CD8-positive, alpha-beta memory T cell (primary cell): ENCODE measurements at regions not wholly inside any gene's neighbourhood (a gene's known extent, or its start where the extent isn't known, plus 50 kb on each side); places are given as distances from the start of the nearest gene placed in this dataset.

ENCODE experiments used
- CTCF ChIA-PET: fragments of 350-600 bp; sonication (Branson Sonifier 250); formaldehyde crosslinking; loops from one replicate; lab custom pipeline; 2021; ENCODE audit warnings: antibody characterized with exemption; lab: Charles Lee
- POLR2A ChIA-PET: fragments of 350-600 bp; sonication (Branson Sonifier 250); formaldehyde crosslinking; loops from one replicate; lab custom pipeline; 2021; ENCODE audit warnings: antibody characterized with exemption; lab: Charles Lee
- DNase-seq, 5 donors: peaks; one replicate each; pipeline versions ENCODE4 v3.0.0 to v3.0.0-alpha.2; 2020 to 2022; ENCODE audit warnings: mixed read lengths in 1 of 5
- H3K27ac ChIP-seq: one replicate; pipeline ENCODE4 v1.7.0; 2013; ENCODE audit warnings: low read depth, mild to moderate bottlenecking, low read length, moderate library complexity
- H3K27me3 ChIP-seq: 2 replicates; pipeline ENCODE4 v1.7.0; 2013; ENCODE audit warnings: low read length, mild to moderate bottlenecking; ENCODE audit not compliant: insufficient read depth, poor library complexity, severe bottlenecking
- H3K36me3 ChIP-seq: 2 replicates; pipeline ENCODE4 v1.7.0; 2013; ENCODE audit warnings: mild to moderate bottlenecking, low read length, moderate library complexity; ENCODE audit not compliant: insufficient read depth
- H3K4me1 ChIP-seq: 2 replicates; pipeline ENCODE4 v1.7.0; 2013; ENCODE audit warnings: mild to moderate bottlenecking, low read length, moderate library complexity; ENCODE audit not compliant: insufficient read depth
- H3K4me3 ChIP-seq: 2 replicates; pipeline ENCODE4 v1.7.0; 2013; ENCODE audit warnings: mild to moderate bottlenecking, low read length
- H3K9me3 ChIP-seq: 2 replicates; pipeline ENCODE4 v1.7.0; 2013; ENCODE audit warnings: mild to moderate bottlenecking, low read length
- H3K27ac Mint-ChIP-seq, 8 donors: one replicate each; pipeline ENCODE4 v1.8.0; 2020 to 2021; ENCODE audit warnings: mixed read lengths in 8 of 8, mild to moderate bottlenecking in 6 of 8, inconsistent platforms in 3 of 8, moderate library complexity in 3 of 8
- H3K27me3 Mint-ChIP-seq, 2 donors: one replicate each; pipeline ENCODE4 v1.8.0; 2020 to 2021; ENCODE audit warnings: mixed read lengths in 2 of 2, mild to moderate bottlenecking in 1 of 2, moderate library complexity in 1 of 2
- H3K36me3 Mint-ChIP-seq, 3 donors: one replicate each; pipeline ENCODE4 v1.8.0; 2020 to 2021; ENCODE audit warnings: mixed read lengths in 3 of 3, inconsistent platforms in 1 of 3, mild to moderate bottlenecking in 1 of 3
- H3K4me1 Mint-ChIP-seq, 3 donors: one replicate each; pipeline ENCODE4 v1.8.0; 2020 to 2021; ENCODE audit warnings: mixed read lengths in 3 of 3, inconsistent platforms in 1 of 3, mild to moderate bottlenecking in 1 of 3
- H3K4me3 Mint-ChIP-seq, 7 donors: one replicate each; pipeline ENCODE4 v1.8.0; 2020 to 2021; ENCODE audit warnings: mixed read lengths in 7 of 7, mild to moderate bottlenecking in 6 of 7, moderate library complexity in 4 of 7, inconsistent platforms in 2 of 7
- H3K9me3 Mint-ChIP-seq, 5 donors: one replicate each; pipeline ENCODE4 v1.8.0; 2020 to 2022; ENCODE audit warnings: mixed read lengths in 5 of 5, mild to moderate bottlenecking in 3 of 5, moderate library complexity in 2 of 5, inconsistent platforms in 1 of 5

DNA sequence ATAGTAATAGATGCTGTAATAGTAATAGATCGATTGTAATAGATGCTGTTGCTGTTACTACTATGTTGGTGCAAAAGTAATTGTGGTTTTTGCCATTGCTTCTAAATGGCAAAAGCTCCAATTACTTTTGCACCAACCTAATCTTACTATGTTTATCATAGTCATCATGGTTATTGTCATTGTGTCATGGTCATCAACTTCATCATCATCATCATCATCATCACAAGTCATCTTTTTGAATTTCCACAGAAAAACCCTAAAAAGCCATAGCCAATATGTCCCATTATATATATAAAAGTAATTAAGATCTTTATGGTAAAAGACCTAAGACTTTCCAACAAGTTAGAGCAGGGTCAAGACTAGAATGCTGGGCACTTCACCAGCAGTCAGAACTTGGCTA lies 435.1 kb upstream of the MARCKS start:
- POLR2A ChIA-PET, result no interaction called here
- no peak overlapping the region for H3K4me3 Mint-ChIP-seq

DNA sequence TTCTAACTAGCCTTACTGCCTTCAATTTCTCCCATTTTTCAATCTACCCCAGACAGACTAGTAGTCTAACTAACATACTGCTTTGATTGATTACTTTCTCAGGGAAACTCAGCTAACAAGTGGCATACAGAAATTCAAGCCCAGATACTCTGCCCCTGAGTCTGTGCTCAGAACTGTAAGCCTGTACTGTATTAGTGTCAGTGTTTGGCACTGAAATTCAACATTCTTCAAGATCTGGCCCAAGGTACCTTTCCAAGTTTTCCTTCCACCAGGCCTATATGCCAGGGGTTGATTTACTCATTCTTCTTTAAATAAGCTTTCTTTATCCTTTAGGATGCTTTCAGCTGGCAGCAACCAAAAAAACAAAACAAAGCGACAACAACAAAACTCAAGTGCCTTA lies 433.2 kb upstream of the MARCKS start:
- peaks cover 0 to 4% of the 10 kb centered on the region in 2 donors for H3K27me3 Mint-ChIP-seq
- Histone ChIP-seq H3K27ac (no peak overlapping the region), H3K27me3 (no peaks in the 10 kb centered on the region), H3K9me3 (no peaks in the 10 kb centered on the region), H3K4me3 (no peak overlapping the region), H3K36me3 (no peaks in the 10 kb centered on the region), H3K4me1 (no peaks in the 10 kb centered on the region)
- H3K9me3 Mint-ChIP-seq, result peaks cover 0 to 7% (median 0%) of the 10 kb centered on the region in 5 donors
- no peak for DNase-seq
- no peaks in the 10 kb centered on the region for H3K4me1 Mint-ChIP-seq
- ChIA-PET POLR2A (no interaction called here), CTCF (no interaction called here)
- H3K36me3 Mint-ChIP-seq, result no peaks in the 10 kb centered on the region
- H3K27ac Mint-ChIP-seq, result no peak overlapping the region
- no peak overlapping the region for H3K4me3 Mint-ChIP-seq

More for the DNA sequence above, 435.1 kb upstream of the MARCKS start:
- Histone ChIP-seq H3K27ac (no peak overlapping the region), H3K4me1 (no peaks in the 10 kb centered on the region), H3K4me3 (no peak overlapping the region), H3K9me3 (no peaks in the 10 kb centered on the region), H3K36me3 (no peaks in the 10 kb centered on the region), H3K27me3 (no peaks in the 10 kb centered on the region)
- Mint-ChIP-seq H3K27me3 (peaks cover 0 to 4% of the 10 kb centered on the region in 2 donors), H3K36me3 (no peaks in the 10 kb centered on the region), H3K27ac (no peak overlapping the region), H3K4me1 (no peaks in the 10 kb centered on the region), H3K9me3 (peaks cover 0 to 5% (median 0%) of the 10 kb centered on the region in 5 donors)
- no peak for DNase-seq
- CTCF ChIA-PET, result no interaction called here

DNA sequence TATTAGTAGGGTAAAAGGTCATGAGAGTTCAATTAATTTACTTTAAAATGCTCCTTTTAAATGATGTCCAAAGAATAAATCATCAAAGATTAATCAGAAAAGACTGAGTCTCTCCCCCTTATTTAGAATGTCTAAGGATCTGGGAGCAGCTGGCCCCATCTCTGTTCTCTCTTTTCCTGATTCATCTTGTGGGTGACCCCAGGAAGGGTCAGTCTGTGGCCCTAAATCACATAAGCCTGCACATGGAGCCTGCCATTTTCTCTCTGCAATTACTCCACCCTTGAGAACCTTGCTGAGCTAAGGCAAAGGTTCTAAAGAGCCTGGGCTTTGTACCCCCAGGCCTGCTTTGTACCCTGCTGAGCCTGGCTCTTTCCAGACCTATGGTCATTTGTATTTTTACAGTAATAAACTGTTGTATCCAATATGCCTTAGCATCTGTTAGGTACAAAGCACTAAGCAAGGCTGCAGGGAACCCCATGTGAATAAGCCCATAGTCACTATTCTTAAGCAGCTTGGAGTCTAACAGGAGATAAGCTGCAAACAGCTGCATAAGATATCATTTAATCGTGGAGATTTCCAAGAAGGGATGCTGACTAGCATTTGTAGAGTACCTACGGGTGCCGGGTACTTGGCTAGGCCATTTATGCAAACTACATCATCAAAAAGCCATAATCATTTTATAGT lies 431.0 kb upstream of the MARCKS start:
- CTCF ChIA-PET, result no interaction called here
- H3K27ac ChIP-seq, result no peak overlapping the region
- H3K9me3 Mint-ChIP-seq, result peaks cover 0 to 5% (median 0%) of the 10 kb centered on the region in 5 donors
- no peaks in the 10 kb centered on the region for H3K9me3 ChIP-seq
- H3K4me1 ChIP-seq, result no peaks in the 10 kb centered on the region
- H3K27me3 ChIP-seq, result no peaks in the 10 kb centered on the region
- no peaks in the 10 kb centered on the region for H3K4me1 Mint-ChIP-seq
- peaks cover 0 to 4% of the 10 kb centered on the region in 2 donors for H3K27me3 Mint-ChIP-seq
- H3K4me3 ChIP-seq, result no peak overlapping the region
- no peak overlapping the region for H3K4me3 Mint-ChIP-seq
- H3K27ac Mint-ChIP-seq, result no peak overlapping the region
- POLR2A ChIA-PET, result no interaction called here
- H3K36me3 ChIP-seq, result no peaks in the 10 kb centered on the region
- H3K36me3 Mint-ChIP-seq, result no peaks in the 10 kb centered on the region
- no peak for DNase-seq

DNA sequence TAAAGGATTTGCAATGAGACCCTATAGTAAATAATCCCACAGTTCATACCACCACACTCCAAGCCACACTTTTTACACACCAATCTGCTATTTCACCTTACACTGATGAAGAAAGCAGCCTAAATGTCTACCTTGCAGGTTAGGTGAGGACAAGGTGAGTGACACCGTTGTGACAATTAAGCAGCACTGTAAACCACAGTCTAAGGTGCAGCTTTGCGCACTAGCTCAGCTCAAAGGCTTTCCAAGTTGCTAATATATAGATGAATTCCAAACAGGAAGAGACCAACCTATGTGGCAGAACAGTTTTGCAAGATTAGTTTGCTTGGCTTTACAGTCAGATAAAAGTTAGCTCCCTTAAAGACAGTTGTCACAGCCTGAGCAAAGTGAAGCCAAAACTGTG lies 429.5 kb upstream of the MARCKS start:
- no peak overlapping the region for H3K27ac Mint-ChIP-seq
- peaks cover 0 to 4% of the 10 kb centered on the region in 2 donors for H3K27me3 Mint-ChIP-seq
- no peaks in the 10 kb centered on the region for H3K4me1 ChIP-seq
- H3K4me1 Mint-ChIP-seq, result no peaks in the 10 kb centered on the region
- no peaks in the 10 kb centered on the region for H3K27me3 ChIP-seq
- no peak overlapping the region for H3K4me3 ChIP-seq
- H3K9me3 Mint-ChIP-seq, result peaks cover 0 to 5% (median 0%) of the 10 kb centered on the region in 5 donors
- no peaks in the 10 kb centered on the region for H3K36me3 ChIP-seq
- ChIA-PET POLR2A (no interaction called here), CTCF (no interaction called here)
- no peak for DNase-seq
- no peak overlapping the region for H3K27ac ChIP-seq
- no peak overlapping the region for H3K4me3 Mint-ChIP-seq
- H3K9me3 ChIP-seq, result no peaks in the 10 kb centered on the region
- H3K36me3 Mint-ChIP-seq, result no peaks in the 10 kb centered on the region

DNA sequence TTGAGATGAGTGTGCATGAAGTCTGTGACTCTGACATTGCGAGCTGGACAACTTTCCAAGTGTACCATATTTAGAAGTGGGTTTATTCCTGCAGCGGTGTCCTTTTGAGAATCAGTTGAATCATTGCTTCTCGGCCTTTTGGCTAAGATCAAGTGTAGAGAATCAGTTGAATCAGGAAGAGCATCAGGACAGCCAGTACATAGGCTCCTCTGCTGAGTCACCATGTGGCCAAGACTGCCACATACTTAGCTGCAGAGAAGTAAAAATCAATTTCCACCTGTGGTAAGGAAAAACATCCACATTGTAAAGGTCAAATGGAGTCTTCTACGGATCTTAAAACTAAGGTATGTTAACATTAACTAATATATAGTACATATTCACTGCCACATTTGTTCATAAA lies 428.4 kb upstream of the MARCKS start:
- POLR2A ChIA-PET, result no interaction called here
- H3K9me3 Mint-ChIP-seq, result peaks cover 0 to 5% (median 0%) of the 10 kb centered on the region in 5 donors
- CTCF ChIA-PET, result no interaction called here

DNA sequence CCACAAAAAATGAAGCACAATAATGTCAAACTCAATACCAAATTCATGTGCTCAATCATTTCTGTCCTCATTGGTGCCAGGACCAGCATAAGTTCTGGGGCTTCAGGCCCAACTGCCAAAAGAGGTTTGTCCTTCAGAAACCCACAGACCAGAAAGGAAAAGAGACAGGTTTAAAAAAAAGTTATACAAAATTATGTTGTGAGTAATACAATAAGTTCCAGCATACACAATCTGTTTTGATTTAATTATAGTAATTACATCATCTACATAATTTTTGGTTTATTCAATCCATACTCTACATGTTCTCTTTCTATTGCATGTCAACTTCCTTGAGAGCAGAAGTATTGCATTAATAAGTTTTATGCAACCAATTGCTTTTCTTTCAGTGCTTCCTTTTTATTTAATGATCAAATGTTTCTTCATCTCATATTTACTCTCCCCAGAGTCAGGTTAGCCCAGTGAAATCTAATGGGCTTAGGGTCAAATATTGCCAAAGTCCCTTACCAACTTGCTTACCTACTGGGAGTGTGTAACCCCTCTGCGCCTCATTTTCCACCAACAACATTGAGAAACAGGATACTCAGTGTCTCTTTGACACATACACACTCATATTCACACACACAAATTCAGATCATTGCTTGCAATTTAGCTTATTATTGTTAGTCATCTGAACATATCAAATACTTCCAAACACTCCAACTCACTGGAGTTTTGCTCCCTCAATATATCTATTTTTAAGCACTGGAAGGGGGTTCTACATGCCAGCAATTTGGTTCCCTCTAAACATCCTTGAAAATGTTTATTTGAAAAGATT lies 424.4 kb upstream of the MARCKS start:
- no peak overlapping the region for H3K4me3 ChIP-seq
- H3K27ac ChIP-seq, result no peak overlapping the region
- Mint-ChIP-seq H3K36me3 (no peaks in the 10 kb centered on the region), H3K27ac (no peak overlapping the region), H3K4me1 (no peaks in the 10 kb centered on the region), H3K27me3 (no peaks in the 10 kb centered on the region), H3K9me3 (peaks cover 0 to 2% (median 0%) of the 10 kb centered on the region in 5 donors), H3K4me3 (no peak overlapping the region)
- H3K9me3 ChIP-seq, result no peaks in the 10 kb centered on the region
- DNase-seq, result no peak
- CTCF ChIA-PET, result no interaction called here
- POLR2A ChIA-PET, result no interaction called here
- H3K36me3 ChIP-seq, result no peaks in the 10 kb centered on the region
- H3K27me3 ChIP-seq, result no peaks in the 10 kb centered on the region
- no peaks in the 10 kb centered on the region for H3K4me1 ChIP-seq

More for the DNA sequence above, 428.4 kb upstream of the MARCKS start:
- Mint-ChIP-seq H3K27ac (no peak overlapping the region), H3K4me3 (no peak overlapping the region), H3K36me3 (no peaks in the 10 kb centered on the region), H3K4me1 (no peaks in the 10 kb centered on the region), H3K27me3 (peaks cover 0 to 4% of the 10 kb centered on the region in 2 donors)
- no peak for DNase-seq
- H3K27ac ChIP-seq, result no peak overlapping the region
- no peaks in the 10 kb centered on the region for H3K9me3 ChIP-seq
- H3K36me3 ChIP-seq, result no peaks in the 10 kb centered on the region
- H3K27me3 ChIP-seq, result no peaks in the 10 kb centered on the region
- H3K4me1 ChIP-seq, result no peaks in the 10 kb centered on the region
- H3K4me3 ChIP-seq, result no peak overlapping the region

DNA sequence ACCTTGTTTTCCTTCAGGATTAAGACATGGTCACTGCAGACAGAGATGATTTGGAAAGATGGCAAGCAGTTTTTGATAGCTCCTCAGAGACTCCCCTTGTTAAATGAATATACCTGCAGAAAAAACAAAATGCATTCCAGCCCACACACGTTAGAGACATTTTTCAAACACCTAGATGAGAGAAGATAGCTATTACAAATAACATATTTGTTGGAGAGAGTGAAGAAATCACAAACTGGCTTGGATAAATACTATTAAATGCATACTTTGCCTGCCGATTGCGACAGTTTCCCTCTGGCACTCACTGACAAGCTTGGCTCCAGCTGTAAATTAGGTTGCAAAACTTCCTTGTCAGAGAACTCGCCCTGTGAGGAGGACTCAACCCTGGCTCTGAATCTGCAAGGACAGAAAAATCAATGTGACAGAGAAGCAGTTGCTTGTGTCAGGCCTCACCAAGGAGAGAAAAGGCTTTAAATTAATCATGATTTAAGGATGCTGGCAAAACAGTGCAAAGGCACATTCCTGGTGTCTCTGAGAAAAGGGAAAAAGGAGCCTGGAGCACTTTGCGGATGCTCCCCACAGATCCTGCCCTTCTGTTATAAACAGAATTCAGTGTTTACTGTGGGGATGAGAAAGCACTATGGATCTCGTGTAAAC lies 423.7 kb upstream of the MARCKS start:
- no peaks in the 10 kb centered on the region for H3K4me1 Mint-ChIP-seq
- no peaks in the 10 kb centered on the region for H3K36me3 Mint-ChIP-seq
- no peaks in the 10 kb centered on the region for H3K27me3 ChIP-seq
- DNase-seq, result no peak
- CTCF ChIA-PET, result no interaction called here
- H3K27ac Mint-ChIP-seq, result no peak overlapping the region
- H3K27ac ChIP-seq, result no peak overlapping the region
- H3K4me1 ChIP-seq, result no peaks in the 10 kb centered on the region
- POLR2A ChIA-PET, result no interaction called here
- H3K9me3 Mint-ChIP-seq, result peaks cover 0 to 2% (median 0%) of the 10 kb centered on the region in 5 donors
- no peak overlapping the region for H3K4me3 ChIP-seq
- H3K27me3 Mint-ChIP-seq, result no peaks in the 10 kb centered on the region
- H3K4me3 Mint-ChIP-seq, result no peak overlapping the region
- no peaks in the 10 kb centered on the region for H3K36me3 ChIP-seq
- H3K9me3 ChIP-seq, result no peaks in the 10 kb centered on the region

DNA sequence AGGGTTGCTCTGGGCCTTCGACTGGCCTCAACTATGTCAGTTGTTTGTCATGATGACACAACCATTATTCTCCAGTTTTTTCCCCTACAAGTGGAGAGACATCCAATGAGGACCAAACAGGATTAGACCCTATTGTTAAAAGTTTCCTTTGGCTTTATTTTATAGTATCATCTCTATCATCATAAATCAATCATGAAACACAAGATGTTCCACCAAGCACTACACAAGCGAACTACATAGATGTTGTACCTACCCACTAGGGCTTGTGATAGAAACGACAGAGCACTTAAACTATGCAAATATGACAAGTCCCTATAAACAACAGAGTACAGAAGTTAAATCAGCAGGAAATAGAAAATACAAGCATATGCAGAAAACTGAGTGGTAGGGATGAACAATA lies 422.5 kb upstream of the MARCKS start:
- Mint-ChIP-seq H3K27ac (no peak overlapping the region), H3K4me3 (no peak overlapping the region), H3K36me3 (no peaks in the 10 kb centered on the region), H3K9me3 (no peaks in the 10 kb centered on the region), H3K27me3 (no peaks in the 10 kb centered on the region), H3K4me1 (no peaks in the 10 kb centered on the region)
- Histone ChIP-seq H3K27me3 (no peaks in the 10 kb centered on the region), H3K27ac (no peak overlapping the region), H3K36me3 (no peaks in the 10 kb centered on the region), H3K9me3 (no peaks in the 10 kb centered on the region), H3K4me3 (no peak overlapping the region), H3K4me1 (no peaks in the 10 kb centered on the region)
- ChIA-PET POLR2A (no interaction called here), CTCF (no interaction called here)
- DNase-seq, result no peak
